HL-60 (cell line): ENCODE measurements at regions not wholly inside any gene's neighbourhood (a gene's known extent, or its start where the extent isn't known, plus 50 kb on each side); places are given as distances from the start of the nearest gene placed in this dataset.

Experiments
- DNase-seq, 2 experiments: peaks; one replicate each; pipeline ENCODE4 v3.0.0-alpha.2; 2010 to 2020; ENCODE audit warnings: low read depth in 1 of 2, low spot score in 1 of 2
- H3K27ac ChIP-seq: fragments of 250-450 bp; sonication (Bioruptor Pico); replicated peaks from 2 replicates; pipeline ENCODE4 v1.5.1; 2020; ENCODE audit warnings: mild to moderate bottlenecking, moderate library complexity
- H3K27me3 ChIP-seq: fragments of 250-450 bp; sonication (Bioruptor Pico); 2 replicates; pipeline ENCODE4 v1.5.1; 2021; ENCODE audit warnings: mild to moderate bottlenecking, moderate library complexity; ENCODE audit not compliant: insufficient read depth, poor library complexity, severe bottlenecking
- H3K4me3 ChIP-seq: replicated peaks from 2 replicates; pipeline ENCODE4 v1.5.1; 2011; ENCODE audit warnings: mild to moderate bottlenecking, control low read depth, low read length; ENCODE audit not compliant: insufficient read depth
- GABPA ChIP-seq: IDR thresholded peaks from 2 replicates; pipeline ENCODE4 v1.6.1; 2012; ENCODE audit warnings: low read depth
- POLR2AphosphoS5 ChIP-seq: IDR thresholded peaks from 2 replicates; pipeline ENCODE4 v1.6.1; 2012; ENCODE audit warnings: low read depth
- SPI1 ChIP-seq: IDR thresholded peaks from 2 replicates; pipeline ENCODE4 v1.6.1; 2012; ENCODE audit warnings: low read depth, mild to moderate bottlenecking, borderline replicate concordance
- TF ChIP-seq, protein P1 (sequence below): IDR thresholded peaks from one replicate; pipeline ENCODE4 v1.5.1; 2011; ENCODE audit warnings: low read length, control low read depth, inconsistent platforms; ENCODE audit not compliant: insufficient read depth
- TF ChIP-seq, protein P2 (sequence below): IDR thresholded peaks from 2 replicates; pipeline ENCODE4 v1.6.1; 2012; ENCODE audit warnings: low read depth; ENCODE audit not compliant: insufficient replicate concordance

GRCh38 chr2:22691666-22692065 lies 693.3 kb upstream of the KLHL29 start:
- DNase-seq: no peak
- no peak overlapping the region for H3K27ac ChIP-seq
- no peak for TF ChIP-seq GABPA
- TF ChIP-seq, protein P1, sequence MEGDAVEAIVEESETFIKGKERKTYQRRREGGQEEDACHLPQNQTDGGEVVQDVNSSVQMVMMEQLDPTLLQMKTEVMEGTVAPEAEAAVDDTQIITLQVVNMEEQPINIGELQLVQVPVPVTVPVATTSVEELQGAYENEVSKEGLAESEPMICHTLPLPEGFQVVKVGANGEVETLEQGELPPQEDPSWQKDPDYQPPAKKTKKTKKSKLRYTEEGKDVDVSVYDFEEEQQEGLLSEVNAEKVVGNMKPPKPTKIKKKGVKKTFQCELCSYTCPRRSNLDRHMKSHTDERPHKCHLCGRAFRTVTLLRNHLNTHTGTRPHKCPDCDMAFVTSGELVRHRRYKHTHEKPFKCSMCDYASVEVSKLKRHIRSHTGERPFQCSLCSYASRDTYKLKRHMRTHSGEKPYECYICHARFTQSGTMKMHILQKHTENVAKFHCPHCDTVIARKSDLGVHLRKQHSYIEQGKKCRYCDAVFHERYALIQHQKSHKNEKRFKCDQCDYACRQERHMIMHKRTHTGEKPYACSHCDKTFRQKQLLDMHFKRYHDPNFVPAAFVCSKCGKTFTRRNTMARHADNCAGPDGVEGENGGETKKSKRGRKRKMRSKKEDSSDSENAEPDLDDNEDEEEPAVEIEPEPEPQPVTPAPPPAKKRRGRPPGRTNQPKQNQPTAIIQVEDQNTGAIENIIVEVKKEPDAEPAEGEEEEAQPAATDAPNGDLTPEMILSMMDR: no peak
- TF ChIP-seq SPI1: no peak
- no peak for TF ChIP-seq POLR2AphosphoS5
- TF ChIP-seq, protein P2, sequence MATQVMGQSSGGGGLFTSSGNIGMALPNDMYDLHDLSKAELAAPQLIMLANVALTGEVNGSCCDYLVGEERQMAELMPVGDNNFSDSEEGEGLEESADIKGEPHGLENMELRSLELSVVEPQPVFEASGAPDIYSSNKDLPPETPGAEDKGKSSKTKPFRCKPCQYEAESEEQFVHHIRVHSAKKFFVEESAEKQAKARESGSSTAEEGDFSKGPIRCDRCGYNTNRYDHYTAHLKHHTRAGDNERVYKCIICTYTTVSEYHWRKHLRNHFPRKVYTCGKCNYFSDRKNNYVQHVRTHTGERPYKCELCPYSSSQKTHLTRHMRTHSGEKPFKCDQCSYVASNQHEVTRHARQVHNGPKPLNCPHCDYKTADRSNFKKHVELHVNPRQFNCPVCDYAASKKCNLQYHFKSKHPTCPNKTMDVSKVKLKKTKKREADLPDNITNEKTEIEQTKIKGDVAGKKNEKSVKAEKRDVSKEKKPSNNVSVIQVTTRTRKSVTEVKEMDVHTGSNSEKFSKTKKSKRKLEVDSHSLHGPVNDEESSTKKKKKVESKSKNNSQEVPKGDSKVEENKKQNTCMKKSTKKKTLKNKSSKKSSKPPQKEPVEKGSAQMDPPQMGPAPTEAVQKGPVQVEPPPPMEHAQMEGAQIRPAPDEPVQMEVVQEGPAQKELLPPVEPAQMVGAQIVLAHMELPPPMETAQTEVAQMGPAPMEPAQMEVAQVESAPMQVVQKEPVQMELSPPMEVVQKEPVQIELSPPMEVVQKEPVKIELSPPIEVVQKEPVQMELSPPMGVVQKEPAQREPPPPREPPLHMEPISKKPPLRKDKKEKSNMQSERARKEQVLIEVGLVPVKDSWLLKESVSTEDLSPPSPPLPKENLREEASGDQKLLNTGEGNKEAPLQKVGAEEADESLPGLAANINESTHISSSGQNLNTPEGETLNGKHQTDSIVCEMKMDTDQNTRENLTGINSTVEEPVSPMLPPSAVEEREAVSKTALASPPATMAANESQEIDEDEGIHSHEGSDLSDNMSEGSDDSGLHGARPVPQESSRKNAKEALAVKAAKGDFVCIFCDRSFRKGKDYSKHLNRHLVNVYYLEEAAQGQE: no peak
- H3K4me3 ChIP-seq: no peak overlapping the region
- H3K27me3 ChIP-seq: no peaks in the 10 kb centered on the region

DNA sequence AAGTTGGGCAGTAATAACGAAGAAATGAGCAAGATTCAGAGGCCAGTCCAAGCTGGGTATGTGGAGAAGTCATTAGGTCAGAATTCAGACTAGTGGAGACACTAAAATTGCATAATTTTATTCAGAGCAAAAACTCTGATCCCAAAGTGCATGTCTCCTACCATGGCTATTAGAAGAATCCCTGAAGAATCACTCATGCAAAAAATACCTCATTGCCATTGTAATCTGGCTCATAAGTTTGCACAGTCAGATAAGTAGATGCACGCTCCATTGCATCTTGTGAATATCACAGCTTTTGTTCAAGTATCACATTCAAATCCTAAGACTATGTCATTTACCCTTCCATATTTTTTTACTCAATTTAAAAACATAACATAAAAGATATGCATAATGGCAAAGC lies 692.2 kb upstream of the KLHL29 start:
- no peak overlapping the region for H3K4me3 ChIP-seq
- DNase-seq: no peak
- TF ChIP-seq, protein P1: no peak
- TF ChIP-seq SPI1 (no peak), POLR2AphosphoS5 (no peak), GABPA (no peak)
- TF ChIP-seq, protein P2: no peak
- H3K27me3 ChIP-seq: no peaks in the 10 kb centered on the region
- H3K27ac ChIP-seq: no peak overlapping the region

GRCh38 chr2:22694300-22694699 lies 690.7 kb upstream of the KLHL29 start:
- TF ChIP-seq, protein P1: no peak
- TF ChIP-seq POLR2AphosphoS5: no peak
- TF ChIP-seq SPI1: no peak
- TF ChIP-seq, protein P2: no peak
- no peak for TF ChIP-seq GABPA
- Histone ChIP-seq H3K27ac (no peak overlapping the region), H3K27me3 (no peaks in the 10 kb centered on the region), H3K4me3 (no peak overlapping the region)
- DNase-seq: no peak
